ENCODE measurements at regions not wholly inside any gene's neighbourhood (a gene's known extent, or its start where the extent isn't known, plus 50 kb on each side); places are given as distances from the start of the nearest gene placed in this dataset.

GRCh38 chr10:11397077-11397965 lies 214.1 kb downstream of the USP6NL start:
- no peak for TF ChIP-seq CTCF (IDR thresholded peaks at IDR 0.05)
- TF ChIP-seq POLR2A (IDR thresholded peaks at IDR 0.05): no peak
- no peak for TF ChIP-seq EP300 (IDR thresholded peaks at IDR 0.05)
